MM.1S (cell line): ENCODE measurements at regions not wholly inside any gene's neighbourhood (a gene's known extent, or its start where the extent isn't known, plus 50 kb on each side); places are given as distances from the start of the nearest gene placed in this dataset.

Experiments used
- CTCF ChIP-seq: fragments of 300-600 bp; sonication (generic); IDR thresholded peaks from 2 replicates; pipeline ENCODE4 v1.5.1; 2016; ENCODE audit warnings: antibody characterized with exemption, low read length, mixed read lengths
- EZH2 ChIP-seq: fragments of 300-600 bp; sonication (generic); optimal IDR thresholded peaks from 2 replicates; pipeline ENCODE3; 2017; ENCODE audit warnings: low read depth, mild to moderate bottlenecking, antibody characterized with exemption, low read length, mixed read lengths

- TF ChIP-seq CTCF (no peak), EZH2 (no peak)
Observed at GRCh38 chr11:103585911-103586310, 450.5 kb upstream of the DDI1 start.
